ENCODE measurements at regions not wholly inside any gene's neighbourhood (a gene's known extent, or its start where the extent isn't known, plus 50 kb on each side); places are given as distances from the start of the nearest gene placed in this dataset.
"Not testable (repeated sequence)": the region's sequence is repeated elsewhere in the genome, so short reads cannot be mapped to it uniquely, and the experiment has no call there.

DNA sequence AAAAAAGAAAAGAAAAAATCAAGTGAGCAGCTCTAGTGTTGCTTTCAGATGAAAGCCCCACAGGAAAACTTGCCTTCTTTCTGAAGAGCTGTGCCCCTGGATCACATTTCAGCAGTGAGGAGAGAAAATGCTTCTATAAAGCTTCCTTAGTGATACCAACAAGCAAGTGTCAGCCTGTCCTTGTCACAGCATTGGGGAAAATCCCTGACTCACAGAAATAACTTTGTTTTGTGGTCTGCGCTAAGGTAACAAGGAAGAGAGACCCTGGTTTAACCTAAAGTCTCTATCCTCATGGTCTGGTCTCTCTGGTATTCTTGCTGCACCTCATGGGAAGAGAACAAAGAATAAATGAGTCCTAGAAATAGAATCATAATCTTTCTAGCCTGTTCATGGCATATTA, 885.2 kb upstream of the SORCS1 start:
- Histone ChIP-seq H3K4me1 (ENCODE audit: control insufficient read depth in 5 of 5, insufficient read depth in 5 of 5, low read length in 5 of 5) (no peaks in the 10 kb centered on the region), H3K4me3 (ENCODE audit: low read depth in 1 of 5, low read length in 5 of 5) (no peak overlapping the region), H3K9ac (ENCODE audit: low read length in 5 of 5) (no peak overlapping the region), H3K27ac (ENCODE audit: low read depth, low read length) (no peak overlapping the region), H3K36me3 (ENCODE audit: control insufficient read depth in 5 of 5, insufficient read depth in 5 of 5, low read length in 5 of 5) (no peaks in the 10 kb centered on the region), H3K27me3 (ENCODE audit: control insufficient read depth in 5 of 5, insufficient read depth in 4 of 5, low read length in 5 of 5) (no peaks in the 10 kb centered on the region), H3K9me3 (ENCODE audit: control insufficient read depth in 5 of 5, low read length in 5 of 5) (no peaks in the 10 kb centered on the region)

DNA sequence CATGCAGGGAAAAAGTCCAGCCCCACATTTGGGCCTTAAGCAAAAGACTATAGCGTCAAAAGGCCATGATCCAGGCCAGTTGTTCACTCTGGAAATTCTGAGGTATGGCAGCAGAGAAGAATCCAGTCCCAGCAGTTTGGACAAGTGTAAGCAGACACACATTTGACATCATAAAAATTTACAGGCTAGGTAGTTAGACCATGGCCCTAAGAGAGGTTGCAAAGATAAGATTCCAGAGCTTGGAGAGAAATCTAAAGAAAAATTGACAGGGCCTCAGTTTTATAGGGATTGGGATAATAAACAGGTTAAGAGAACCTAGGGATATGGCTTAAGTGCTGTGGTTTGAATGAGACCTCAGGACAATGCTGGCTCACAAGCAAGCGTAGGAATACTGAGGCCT, 884.4 kb upstream of the SORCS1 start:
- Histone ChIP-seq H3K9me3 (ENCODE audit: control insufficient read depth in 5 of 5, low read length in 5 of 5) (no peaks in the 10 kb centered on the region), H3K4me3 (ENCODE audit: low read depth in 1 of 5, low read length in 5 of 5) (no peak overlapping the region), H3K9ac (ENCODE audit: low read length in 5 of 5) (no peak overlapping the region), H3K27ac (ENCODE audit: low read depth, low read length) (no peak overlapping the region), H3K27me3 (ENCODE audit: control insufficient read depth in 5 of 5, insufficient read depth in 4 of 5, low read length in 5 of 5) (no peaks in the 10 kb centered on the region), H3K36me3 (ENCODE audit: control insufficient read depth in 5 of 5, insufficient read depth in 5 of 5, low read length in 5 of 5) (no peaks in the 10 kb centered on the region), H3K4me1 (ENCODE audit: control insufficient read depth in 5 of 5, insufficient read depth in 5 of 5, low read length in 5 of 5) (no peaks in the 10 kb centered on the region)

DNA sequence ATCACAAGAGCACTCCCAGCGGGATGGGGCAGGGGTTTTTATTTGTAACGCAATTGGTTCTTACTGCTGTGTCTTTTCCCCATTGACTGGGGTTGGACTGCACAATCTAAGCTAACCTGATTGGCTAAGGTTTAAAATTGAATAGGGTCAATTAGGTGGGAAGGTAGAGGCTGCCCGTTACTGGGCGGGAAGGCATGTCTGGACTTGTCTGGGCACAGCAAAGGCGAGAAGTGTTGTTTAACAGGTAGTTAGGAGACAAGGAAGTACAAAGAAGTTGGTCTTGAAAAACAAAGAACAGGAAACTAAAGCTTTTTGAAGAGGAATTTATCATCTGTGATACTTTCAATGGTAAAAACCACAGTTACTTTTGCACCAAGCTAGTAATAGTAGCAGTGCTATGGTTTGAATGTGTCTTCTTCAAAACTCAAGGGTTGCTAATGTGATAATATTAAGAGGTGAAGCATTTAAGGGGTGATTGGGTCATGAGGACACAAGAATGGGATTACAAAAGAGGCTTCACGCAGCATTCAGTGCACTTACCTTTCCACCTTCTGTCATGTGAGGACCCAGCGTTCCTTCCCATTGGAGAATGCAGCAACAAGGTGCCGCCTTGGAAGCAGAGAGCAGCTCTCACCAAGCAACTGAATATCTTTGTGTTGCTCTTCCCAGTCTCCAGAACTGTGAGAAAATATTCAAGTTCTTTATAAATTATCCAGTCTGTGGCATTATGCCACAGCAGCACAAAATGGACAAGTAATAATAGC, 875.5 kb upstream of the SORCS1 start:
- Histone ChIP-seq H3K36me3 (ENCODE audit: control insufficient read depth in 5 of 5, insufficient read depth in 5 of 5, low read length in 5 of 5) (no peaks in the 10 kb centered on the region), H3K9ac (ENCODE audit: low read length in 5 of 5) (no peak overlapping the region), H3K4me1 (ENCODE audit: control insufficient read depth in 5 of 5, insufficient read depth in 5 of 5, low read length in 5 of 5) (no peaks in the 10 kb centered on the region), H3K9me3 (ENCODE audit: control insufficient read depth in 5 of 5, low read length in 5 of 5) (no peaks in the 10 kb centered on the region), H3K27me3 (ENCODE audit: control insufficient read depth in 5 of 5, insufficient read depth in 4 of 5, low read length in 5 of 5) (no peaks in the 10 kb centered on the region), H3K27ac (ENCODE audit: low read depth, low read length) (no peak overlapping the region), H3K4me3 (ENCODE audit: low read depth in 1 of 5, low read length in 5 of 5) (no peak overlapping the region)

GRCh38 chr10:108037061-108037460, 872.6 kb upstream of the SORCS1 start:
- Histone ChIP-seq H3K4me1 (ENCODE audit: control insufficient read depth in 5 of 5, insufficient read depth in 5 of 5, low read length in 5 of 5) (no peaks in the 10 kb centered on the region), H3K9ac (ENCODE audit: low read length in 5 of 5) (no peak overlapping the region), H3K4me3 (ENCODE audit: low read depth in 1 of 5, low read length in 5 of 5) (no peak overlapping the region), H3K27me3 (ENCODE audit: control insufficient read depth in 5 of 5, insufficient read depth in 4 of 5, low read length in 5 of 5) (no peaks in the 10 kb centered on the region), H3K9me3 (ENCODE audit: control insufficient read depth in 5 of 5, low read length in 5 of 5) (no peaks in the 10 kb centered on the region), H3K36me3 (ENCODE audit: control insufficient read depth in 5 of 5, insufficient read depth in 5 of 5, low read length in 5 of 5) (no peaks in the 10 kb centered on the region), H3K27ac (ENCODE audit: low read depth, low read length) (no peak overlapping the region)

DNA sequence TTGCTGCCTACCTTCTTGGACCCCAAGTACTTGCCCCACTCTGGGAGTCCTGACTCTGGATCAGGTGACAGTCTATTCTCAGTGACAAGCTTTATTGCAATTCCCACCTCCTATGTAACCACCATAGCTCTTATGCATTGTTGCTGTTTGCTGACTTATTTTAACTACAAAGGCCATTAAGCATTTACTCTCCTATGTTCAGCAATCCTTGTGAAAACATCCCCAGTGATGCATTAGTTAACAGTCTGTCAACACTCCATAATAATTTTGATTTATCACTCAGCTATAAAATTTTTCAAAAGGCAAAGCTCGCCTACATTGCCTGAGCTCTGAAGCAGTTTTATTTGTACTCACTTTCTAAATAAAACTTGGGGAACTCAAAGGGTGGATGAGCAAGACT, 871.8 kb upstream of the SORCS1 start:
- Histone ChIP-seq H3K27me3 (ENCODE audit: control insufficient read depth in 5 of 5, insufficient read depth in 4 of 5, low read length in 5 of 5) (no peaks in the 10 kb centered on the region), H3K27ac (ENCODE audit: low read depth, low read length) (no peak overlapping the region), H3K4me1 (ENCODE audit: control insufficient read depth in 5 of 5, insufficient read depth in 5 of 5, low read length in 5 of 5) (no peaks in the 10 kb centered on the region)

GRCh38 chr10:108034829-108035228, 870.3 kb upstream of the SORCS1 start:
- no peaks in the 10 kb centered on the region for H3K36me3 ChIP-seq (ENCODE audit: control insufficient read depth in 5 of 5, insufficient read depth in 5 of 5, low read length in 5 of 5)
- H3K4me3 ChIP-seq (ENCODE audit: low read depth in 1 of 5, low read length in 5 of 5), result no peak overlapping the region
- H3K27me3 ChIP-seq (ENCODE audit: control insufficient read depth in 5 of 5, insufficient read depth in 4 of 5, low read length in 5 of 5), result no peaks in the 10 kb centered on the region
- no peaks in the 10 kb centered on the region for H3K9me3 ChIP-seq (ENCODE audit: control insufficient read depth in 5 of 5, low read length in 5 of 5)
- H3K4me1 ChIP-seq (ENCODE audit: control insufficient read depth in 5 of 5, insufficient read depth in 5 of 5, low read length in 5 of 5), result no peaks in the 10 kb centered on the region
- no peak overlapping the region for H3K27ac ChIP-seq (ENCODE audit: low read depth, low read length)
- H3K9ac ChIP-seq (ENCODE audit: low read length in 5 of 5), result no peak overlapping the region

More for the DNA sequence above, 871.8 kb upstream of the SORCS1 start:
- H3K36me3 ChIP-seq (ENCODE audit: control insufficient read depth in 5 of 5, insufficient read depth in 5 of 5, low read length in 5 of 5), result no peaks in the 10 kb centered on the region
- H3K9me3 ChIP-seq (ENCODE audit: control insufficient read depth in 5 of 5, low read length in 5 of 5), result no peaks in the 10 kb centered on the region
- no peak overlapping the region for H3K4me3 ChIP-seq (ENCODE audit: low read depth in 1 of 5, low read length in 5 of 5)
- H3K9ac ChIP-seq (ENCODE audit: low read length in 5 of 5), result no peak overlapping the region

DNA sequence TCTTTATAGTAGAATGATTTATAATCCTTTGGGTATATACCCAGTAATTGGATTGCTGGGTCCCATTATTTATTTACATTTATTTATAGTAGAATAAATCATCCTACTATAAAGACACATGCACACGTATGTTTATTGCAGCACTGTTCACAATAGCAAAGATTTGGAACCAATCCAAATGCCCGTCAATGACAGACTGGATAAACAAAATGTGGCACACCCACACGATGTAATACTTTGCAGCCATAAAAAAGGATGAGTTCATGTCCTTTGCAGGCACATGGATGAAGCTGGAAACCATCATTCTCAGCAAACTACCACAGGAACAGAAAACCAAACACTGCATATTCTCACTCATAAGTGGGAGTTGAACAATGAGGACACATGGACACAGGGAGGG, 869.0 kb upstream of the SORCS1 start:
- H3K27ac ChIP-seq (ENCODE audit: low read depth, low read length); H3K36me3 ChIP-seq (ENCODE audit: control insufficient read depth in 5 of 5, insufficient read depth in 5 of 5, low read length in 5 of 5); H3K9me3 ChIP-seq (ENCODE audit: control insufficient read depth in 5 of 5, low read length in 5 of 5); H3K4me1 ChIP-seq (ENCODE audit: control insufficient read depth in 5 of 5, insufficient read depth in 5 of 5, low read length in 5 of 5); H3K4me3 ChIP-seq (ENCODE audit: low read depth in 1 of 5, low read length in 5 of 5); H3K27me3 ChIP-seq (ENCODE audit: control insufficient read depth in 5 of 5, insufficient read depth in 4 of 5, low read length in 5 of 5); H3K9ac ChIP-seq (ENCODE audit: low read length in 5 of 5): not testable (repeated sequence)

GRCh38 chr10:108031505-108031904, 867.0 kb upstream of the SORCS1 start:
- Histone ChIP-seq H3K9ac (ENCODE audit: low read length in 5 of 5) (no peak overlapping the region), H3K9me3 (ENCODE audit: control insufficient read depth in 5 of 5, low read length in 5 of 5) (peaks cover 0 to 8% (median 0%) of the 10 kb centered on the region in 5 donors), H3K36me3 (ENCODE audit: control insufficient read depth in 5 of 5, insufficient read depth in 5 of 5, low read length in 5 of 5) (no peaks in the 10 kb centered on the region), H3K4me3 (ENCODE audit: low read depth in 1 of 5, low read length in 5 of 5) (no peak overlapping the region), H3K4me1 (ENCODE audit: control insufficient read depth in 5 of 5, insufficient read depth in 5 of 5, low read length in 5 of 5) (no peaks in the 10 kb centered on the region), H3K27ac (ENCODE audit: low read depth, low read length) (no peak overlapping the region), H3K27me3 (ENCODE audit: control insufficient read depth in 5 of 5, insufficient read depth in 4 of 5, low read length in 5 of 5) (no peaks in the 10 kb centered on the region)

DNA sequence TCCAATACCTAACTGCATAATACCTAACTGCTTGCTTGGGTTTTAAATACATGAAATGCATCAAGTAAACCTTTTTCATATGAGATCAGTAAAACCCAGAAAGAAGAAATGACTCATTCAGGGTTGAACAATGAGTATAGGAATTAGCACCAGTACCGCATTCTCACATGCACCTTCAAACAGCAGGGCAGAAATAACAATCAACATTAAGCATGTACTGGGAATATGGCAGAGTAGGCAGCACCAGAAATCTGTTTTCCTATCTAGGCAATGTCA, 850.3 kb upstream of the SORCS1 start:
- Histone ChIP-seq H3K27ac (ENCODE audit: low read depth, low read length) (no peak overlapping the region), H3K9ac (ENCODE audit: low read length in 5 of 5) (no peak overlapping the region), H3K27me3 (ENCODE audit: control insufficient read depth in 5 of 5, insufficient read depth in 4 of 5, low read length in 5 of 5) (no peaks in the 10 kb centered on the region), H3K4me3 (ENCODE audit: low read depth in 1 of 5, low read length in 5 of 5) (no peak overlapping the region), H3K36me3 (ENCODE audit: control insufficient read depth in 5 of 5, insufficient read depth in 5 of 5, low read length in 5 of 5) (no peaks in the 10 kb centered on the region), H3K9me3 (ENCODE audit: control insufficient read depth in 5 of 5, low read length in 5 of 5) (peaks cover 0 to 7% (median 3%) of the 10 kb centered on the region in 5 donors), H3K4me1 (ENCODE audit: control insufficient read depth in 5 of 5, insufficient read depth in 5 of 5, low read length in 5 of 5) (no peaks in the 10 kb centered on the region)

DNA sequence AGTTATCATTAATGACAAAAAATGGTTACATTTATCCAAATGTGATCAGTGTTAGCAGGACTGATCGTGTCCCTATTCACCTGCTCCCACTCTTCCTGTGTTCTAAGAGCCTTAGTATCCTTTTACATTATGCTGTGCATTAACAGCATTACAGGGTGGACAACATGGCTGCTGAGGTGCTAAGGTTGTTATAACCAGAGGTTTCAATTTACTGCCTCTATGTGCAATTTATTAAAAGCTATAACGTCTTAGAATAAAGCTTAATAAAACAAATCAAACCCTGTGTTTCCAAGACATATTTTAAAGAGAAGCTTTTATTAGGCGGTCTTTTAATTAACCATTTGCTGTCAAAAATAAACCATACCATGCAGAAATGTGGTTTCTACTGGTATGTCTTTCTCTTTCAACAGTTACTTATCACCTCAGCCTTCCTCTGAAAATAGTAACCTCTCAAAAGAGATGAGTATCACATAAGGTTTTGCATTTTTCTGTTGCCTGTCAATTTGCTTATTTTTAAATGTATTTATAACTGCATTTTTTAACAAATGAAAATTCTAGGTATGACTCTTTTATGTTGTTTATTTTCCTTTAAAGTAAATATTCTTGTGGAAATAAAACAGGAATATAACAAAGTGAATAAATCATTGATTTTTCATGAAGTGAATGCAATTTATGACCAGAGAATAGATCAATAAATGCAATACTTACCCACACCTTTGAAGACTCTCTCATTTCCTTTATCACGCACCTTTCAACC, 849.8 kb upstream of the SORCS1 start:
- H3K27me3 ChIP-seq (ENCODE audit: control insufficient read depth in 5 of 5, insufficient read depth in 4 of 5, low read length in 5 of 5), result no peaks in the 10 kb centered on the region
- H3K36me3 ChIP-seq (ENCODE audit: control insufficient read depth in 5 of 5, insufficient read depth in 5 of 5, low read length in 5 of 5), result no peaks in the 10 kb centered on the region
- no peak overlapping the region for H3K9ac ChIP-seq (ENCODE audit: low read length in 5 of 5)
- no peaks in the 10 kb centered on the region for H3K4me1 ChIP-seq (ENCODE audit: control insufficient read depth in 5 of 5, insufficient read depth in 5 of 5, low read length in 5 of 5)
- H3K27ac ChIP-seq (ENCODE audit: low read depth, low read length), result no peak overlapping the region
- peaks cover 0 to 7% (median 3%) of the 10 kb centered on the region in 5 donors for H3K9me3 ChIP-seq (ENCODE audit: control insufficient read depth in 5 of 5, low read length in 5 of 5)
- no peak overlapping the region for H3K4me3 ChIP-seq (ENCODE audit: low read depth in 1 of 5, low read length in 5 of 5)
